Heart left ventricle (tissue), 13 donors: ENCODE measurements at regions not wholly inside any gene's neighbourhood (a gene's known extent, or its start where the extent isn't known, plus 50 kb on each side); places are given as distances from the start of the nearest gene placed in this dataset.

Experiments used
- CTCF ChIP-seq, 12 donors: fragments of 200-600 bp; sonication (generic) in 4 of 12; IDR thresholded peaks; one replicate each; pipeline versions ENCODE4 v1.5.0 to v1.8.0; 2018 to 2022; ENCODE audit warnings: antibody characterized with exemption in 12 of 12, mild to moderate bottlenecking in 5 of 12
- POLR2A ChIP-seq, 2 donors: fragments of 450-650 bp; IDR thresholded peaks; one replicate each; pipeline ENCODE4 v1.6.1; 2017; ENCODE audit warnings: antibody characterized with exemption in 2 of 2, mild to moderate bottlenecking in 2 of 2, moderate library complexity in 2 of 2
- donor health status: ischemic (EF 13 %, LVEDD 7.1; RV severe dilation, severe dysfunction).
- donor health status: DM: no; HTN: yes; CAD: no.
- donor health status: DM: no; HTN: no; CAD: no.
- donor health status: ischemic (EF 25% LVEDD 6.9; RV normal size, moderate dysfunction).
- donor health status: ischemic (EF 25% LVEDD 5.7; RV mildly dilated, moderate dysfunction).
- donor health status: ischemic (EF 35%, LVEDD 5.7; RV mildly dilated, moderate dysfunction).
- donor health status: nonischemic (EF 11% LVEDD 7.7; RV severe dilation, severe dysfunction).
- donor health status: DM: yes; HTN: yes; CAD: no.
- donor health status: PGD.
- donor health status: ischemic (EF 29% LVEDD 5.4; RV normal size, mild dysfunction).
- donor health status: nonischemic (EF 23%, LVEDD 6.1; RV moderate dilation, normal function).

GRCh38 chrX:22740836-22741235 lies 258.9 kb upstream of the DDX53 start:
- TF ChIP-seq CTCF (IDR thresholded peaks at IDR 0.05) (no peak), POLR2A (IDR thresholded peaks at IDR 0.05) (no peak)
